MCF 10A (cell line): ENCODE measurements at regions not wholly inside any gene's neighbourhood (a gene's known extent, or its start where the extent isn't known, plus 50 kb on each side); places are given as distances from the start of the nearest gene placed in this dataset.

Experiments
- BruUV-seq: library from RNA; stranded (reverse); fragments of 400-500 nt; replicated peaks from 2 replicates; lab custom pipeline; 2021; lab: Mats Ljungman, UMichigan
- CTCF ChIA-PET: fragments of 300-600 bp; sonication (Branson Sonifier 250); formaldehyde crosslinking; extraction: SDS; loops from one replicate; lab custom pipeline; 2021; ENCODE audit warnings: antibody characterized with exemption, inconsistent platforms; lab: Yijun Ruan, JAX
- POLR2A ChIA-PET: fragments of 300-600, 350-650 bp; sonication (Branson Sonifier 250); formaldehyde crosslinking; extraction: SDS; loops from one replicate; lab custom pipeline; 2020; ENCODE audit warnings: antibody characterized with exemption, inconsistent platforms; lab: Yijun Ruan, JAX
- DNase-seq: peaks from one replicate; pipeline ENCODE4 v3.0.0-alpha.2; 2018; ENCODE audit not compliant: unreplicated experiment
- H3K27ac Mint-ChIP-seq: one replicate; pipeline ENCODE4 v1.8.0; 2022; ENCODE audit warnings: mild to moderate bottlenecking, low read depth, mixed read lengths; ENCODE audit not compliant: unreplicated experiment
- H3K27me3 Mint-ChIP-seq: one replicate; pipeline ENCODE4 v1.8.0; 2022; ENCODE audit warnings: mixed read lengths; ENCODE audit not compliant: insufficient read depth, unreplicated experiment
- H3K36me3 Mint-ChIP-seq: one replicate; pipeline ENCODE4 v1.8.0; 2022; ENCODE audit warnings: mild to moderate bottlenecking, moderate library complexity, mixed read lengths; ENCODE audit not compliant: insufficient read depth, unreplicated experiment
- H3K4me1 Mint-ChIP-seq: one replicate; pipeline ENCODE4 v1.8.0; 2022; ENCODE audit warnings: mixed read lengths; ENCODE audit not compliant: insufficient read depth, unreplicated experiment
- H3K4me3 Mint-ChIP-seq: one replicate; pipeline ENCODE4 v1.8.0; 2022; ENCODE audit warnings: mild to moderate bottlenecking, moderate library complexity, mixed read lengths; ENCODE audit not compliant: unreplicated experiment
- H3K9me3 Mint-ChIP-seq: one replicate; pipeline ENCODE4 v1.8.0; 2022; ENCODE audit warnings: mixed read lengths; ENCODE audit not compliant: unreplicated experiment
- intact Hi-C: fragments of 100-400 bp; cut with micrococcal nuclease; formaldehyde crosslinking; loops from 2 replicates; pipeline ENCODE4 v1.14.1; 2022
- TF ChIP-seq, protein P1 (sequence below): fragments of 200-600 bp; IDR thresholded peaks from one replicate; pipeline ENCODE4 v1.8.0; 2022; ENCODE audit warnings: antibody characterized with exemption, mild to moderate bottlenecking; ENCODE audit not compliant: unreplicated experiment

- CTCF ChIA-PET: interaction anchor here (0.6 to 2.5 kb wide), 27 partner anchors 9 to 854 kb away, joined by 3 to 9 read pairs (median 3); no protein-coding TSS in a partner anchor
- Mint-ChIP-seq H3K9me3 (no peaks in the 10 kb centered on the region), H3K4me1 (peaks cover 17% of the 10 kb centered on the region), H3K4me3 (no peak overlapping the region), H3K27ac (no peak overlapping the region), H3K27me3 (no peaks in the 10 kb centered on the region), H3K36me3 (no peaks in the 10 kb centered on the region)
- BruUV-seq: no TSS peak
- DNase-seq: peak; percentile 77
- TF ChIP-seq, protein P1, sequence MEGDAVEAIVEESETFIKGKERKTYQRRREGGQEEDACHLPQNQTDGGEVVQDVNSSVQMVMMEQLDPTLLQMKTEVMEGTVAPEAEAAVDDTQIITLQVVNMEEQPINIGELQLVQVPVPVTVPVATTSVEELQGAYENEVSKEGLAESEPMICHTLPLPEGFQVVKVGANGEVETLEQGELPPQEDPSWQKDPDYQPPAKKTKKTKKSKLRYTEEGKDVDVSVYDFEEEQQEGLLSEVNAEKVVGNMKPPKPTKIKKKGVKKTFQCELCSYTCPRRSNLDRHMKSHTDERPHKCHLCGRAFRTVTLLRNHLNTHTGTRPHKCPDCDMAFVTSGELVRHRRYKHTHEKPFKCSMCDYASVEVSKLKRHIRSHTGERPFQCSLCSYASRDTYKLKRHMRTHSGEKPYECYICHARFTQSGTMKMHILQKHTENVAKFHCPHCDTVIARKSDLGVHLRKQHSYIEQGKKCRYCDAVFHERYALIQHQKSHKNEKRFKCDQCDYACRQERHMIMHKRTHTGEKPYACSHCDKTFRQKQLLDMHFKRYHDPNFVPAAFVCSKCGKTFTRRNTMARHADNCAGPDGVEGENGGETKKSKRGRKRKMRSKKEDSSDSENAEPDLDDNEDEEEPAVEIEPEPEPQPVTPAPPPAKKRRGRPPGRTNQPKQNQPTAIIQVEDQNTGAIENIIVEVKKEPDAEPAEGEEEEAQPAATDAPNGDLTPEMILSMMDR: peak; percentile 63
- POLR2A ChIA-PET: no interaction called here
- intact Hi-C loops: loop anchor here (1.0 to 10.0 kb wide), 2 partner anchors 190 to 293 kb away; no protein-coding TSS in a partner anchor
These were observed 191.8 kb upstream of the SAMSN1 start for GRCh38 chr21:14737922-14738321.

- ChIA-PET POLR2A (no interaction called here), CTCF (interaction anchor here (0.7 to 2.5 kb wide), 20 partner anchors 8 to 855 kb away, joined by 3 to 9 read pairs (median 3); no protein-coding TSS in a partner anchor)
- no TSS peak for BruUV-seq
- Mint-ChIP-seq H3K27ac (peak overlapping the region; percentile 42), H3K9me3 (no peaks in the 10 kb centered on the region), H3K36me3 (no peaks in the 10 kb centered on the region), H3K4me1 (peaks cover 17% of the 10 kb centered on the region), H3K27me3 (no peaks in the 10 kb centered on the region), H3K4me3 (no peak overlapping the region)
- intact Hi-C loops: loop anchor here (10.0 kb wide), 1 partner anchor 292 kb away; no protein-coding TSS in a partner anchor
- DNase-seq: no peak
- TF ChIP-seq, protein P1: no peak
These were observed 191.2 kb upstream of the SAMSN1 start for GRCh38 chr21:14737284-14737691.

GRCh38 chr21:14736672-14737071 lies 190.6 kb upstream of the SAMSN1 start:
- Mint-ChIP-seq H3K36me3 (no peaks in the 10 kb centered on the region), H3K27me3 (no peaks in the 10 kb centered on the region), H3K4me1 (peaks cover 17% of the 10 kb centered on the region), H3K9me3 (no peaks in the 10 kb centered on the region), H3K4me3 (no peak overlapping the region), H3K27ac (peak overlapping the region; percentile 42)
- no peak for DNase-seq
- ChIA-PET POLR2A (interaction anchor here (0.7 kb wide), 1 partner anchor 31 kb away, joined by 3 read pairs; no protein-coding TSS in a partner anchor), CTCF (interaction anchor here (0.7 to 2.5 kb wide), 11 partner anchors 12 to 855 kb away, joined by 3 to 9 read pairs (median 3); no protein-coding TSS in a partner anchor)
- intact Hi-C loops: loop anchor here (10.0 kb wide), 1 partner anchor 292 kb away; no protein-coding TSS in a partner anchor
- no TSS peak for BruUV-seq
- TF ChIP-seq, protein P1: no peak

- H3K9me3 Mint-ChIP-seq: no peaks in the 10 kb centered on the region
- no peak for DNase-seq
- ChIA-PET POLR2A (interaction anchor here (0.7 kb wide), 1 partner anchor 32 kb away, joined by 3 read pairs; no protein-coding TSS in a partner anchor), CTCF (interaction anchor here (0.7 to 2.5 kb wide), 6 partner anchors 12 to 817 kb away, joined by 3 to 9 read pairs (median 3); no protein-coding TSS in a partner anchor)
- TF ChIP-seq, protein P1: no peak
- H3K27me3 Mint-ChIP-seq: no peaks in the 10 kb centered on the region
- no peak overlapping the region for H3K4me3 Mint-ChIP-seq
- H3K36me3 Mint-ChIP-seq: no peaks in the 10 kb centered on the region
- no TSS peak for BruUV-seq
- H3K4me1 Mint-ChIP-seq: peaks cover 12% of the 10 kb centered on the region
- H3K27ac Mint-ChIP-seq: no peak overlapping the region
- intact Hi-C loops: loop anchor here (10.0 kb wide), 1 partner anchor 291 kb away; no protein-coding TSS in a partner anchor
These were observed 190.0 kb upstream of the SAMSN1 start for GRCh38 chr21:14736162-14736561.
